VCaP (cell line): ENCODE measurements at regions not wholly inside any gene's neighbourhood (a gene's known extent, or its start where the extent isn't known, plus 50 kb on each side); places are given as distances from the start of the nearest gene placed in this dataset.

ENCODE experiments used
- H3K27ac ChIP-seq: fragments of 450-650 bp; 2 replicates; pipeline ENCODE4 v1.5.1; 2017
- TF ChIP-seq, protein P1 (sequence below): fragments of 450-650 bp; conservative IDR thresholded peaks from 2 replicates; pipeline ENCODE4 v1.5.1; 2017; ENCODE audit warnings: mild to moderate bottlenecking, moderate library complexity

GRCh38 chr5:17788351-17788750 is 154.1 kb downstream of the TAF11L14 start:
- TF ChIP-seq, protein P1, sequence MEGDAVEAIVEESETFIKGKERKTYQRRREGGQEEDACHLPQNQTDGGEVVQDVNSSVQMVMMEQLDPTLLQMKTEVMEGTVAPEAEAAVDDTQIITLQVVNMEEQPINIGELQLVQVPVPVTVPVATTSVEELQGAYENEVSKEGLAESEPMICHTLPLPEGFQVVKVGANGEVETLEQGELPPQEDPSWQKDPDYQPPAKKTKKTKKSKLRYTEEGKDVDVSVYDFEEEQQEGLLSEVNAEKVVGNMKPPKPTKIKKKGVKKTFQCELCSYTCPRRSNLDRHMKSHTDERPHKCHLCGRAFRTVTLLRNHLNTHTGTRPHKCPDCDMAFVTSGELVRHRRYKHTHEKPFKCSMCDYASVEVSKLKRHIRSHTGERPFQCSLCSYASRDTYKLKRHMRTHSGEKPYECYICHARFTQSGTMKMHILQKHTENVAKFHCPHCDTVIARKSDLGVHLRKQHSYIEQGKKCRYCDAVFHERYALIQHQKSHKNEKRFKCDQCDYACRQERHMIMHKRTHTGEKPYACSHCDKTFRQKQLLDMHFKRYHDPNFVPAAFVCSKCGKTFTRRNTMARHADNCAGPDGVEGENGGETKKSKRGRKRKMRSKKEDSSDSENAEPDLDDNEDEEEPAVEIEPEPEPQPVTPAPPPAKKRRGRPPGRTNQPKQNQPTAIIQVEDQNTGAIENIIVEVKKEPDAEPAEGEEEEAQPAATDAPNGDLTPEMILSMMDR: no peak
- no peak overlapping the region for H3K27ac ChIP-seq

DNA sequence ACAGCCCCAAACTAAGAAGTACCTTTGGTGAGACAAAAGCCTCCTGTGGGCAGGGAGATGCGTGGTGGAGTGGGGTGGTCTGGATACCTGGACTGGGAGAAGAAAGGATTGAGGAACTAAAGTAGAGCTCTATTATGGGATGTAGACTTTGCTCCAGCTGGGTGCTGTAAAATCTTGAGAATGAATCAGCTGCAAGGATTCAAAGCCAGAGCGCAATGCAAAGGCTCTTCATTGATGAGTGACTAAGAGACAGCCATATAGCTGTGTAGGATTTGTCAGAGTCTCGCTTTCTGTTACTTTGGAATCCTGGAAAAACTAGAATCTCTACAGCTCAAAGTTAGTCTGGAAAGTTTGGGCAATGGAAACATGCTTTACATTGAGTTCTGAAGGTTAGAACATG is 159.9 kb downstream of the TAF11L14 start:
- H3K27ac ChIP-seq: no peak overlapping the region
- TF ChIP-seq, protein P1: no peak

GRCh38 chr5:17794815-17795214 is 160.6 kb downstream of the TAF11L14 start:
- no peak overlapping the region for H3K27ac ChIP-seq
- TF ChIP-seq, protein P1: no peak

DNA sequence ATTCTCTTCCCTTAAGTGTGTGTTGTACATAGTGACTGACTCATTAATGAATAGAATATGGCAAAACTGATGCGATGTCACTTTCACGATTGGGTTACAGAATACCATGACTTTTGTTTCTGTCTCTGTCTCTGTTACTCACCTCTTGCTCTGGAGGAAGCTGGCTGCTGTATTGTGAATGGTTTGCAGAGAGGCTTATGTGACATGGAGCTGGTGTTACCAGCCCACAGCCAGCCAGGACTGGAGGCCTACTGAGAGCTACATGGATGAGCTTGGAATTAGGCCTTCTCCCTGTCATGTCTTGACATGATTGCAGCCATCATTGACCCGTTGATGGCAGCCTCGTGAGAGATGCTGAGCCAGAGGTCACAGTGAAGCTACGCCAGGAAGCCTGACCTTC is 161.9 kb downstream of the TAF11L14 start:
- TF ChIP-seq, protein P1: no peak

GRCh38 chr5:17796757-17797396 is 162.6 kb downstream of the TAF11L14 start:
- H3K27ac ChIP-seq: no peak overlapping the region
- TF ChIP-seq, protein P1: no peak

More for the DNA sequence above, 161.9 kb downstream of the TAF11L14 start:
- no peak overlapping the region for H3K27ac ChIP-seq

GRCh38 chr5:17799521-17799920 is 165.3 kb downstream of the TAF11L14 start:
- TF ChIP-seq, protein P1: no peak
- no peak overlapping the region for H3K27ac ChIP-seq

DNA sequence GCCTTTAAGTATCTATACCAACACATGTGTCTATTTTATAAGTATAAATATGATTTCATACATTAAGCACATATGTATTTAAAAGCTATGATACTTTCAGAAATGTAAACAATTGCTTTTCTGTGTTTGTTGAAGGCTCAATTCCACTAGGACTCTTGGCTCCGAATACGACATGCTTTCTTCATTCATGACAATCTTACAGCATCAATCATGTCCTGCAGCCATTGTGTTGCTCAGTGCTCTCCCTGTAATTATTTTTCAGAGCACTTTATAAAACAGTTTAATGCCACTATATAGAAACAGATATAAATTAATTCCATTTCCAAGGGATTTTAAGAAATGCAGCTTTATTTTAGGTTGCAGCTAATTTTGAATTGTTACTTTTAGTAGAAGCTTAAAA is 167.3 kb downstream of the TAF11L14 start:
- TF ChIP-seq, protein P1: no peak
- no peak overlapping the region for H3K27ac ChIP-seq
